GM12878 (cell line): ENCODE measurements at regions not wholly inside any gene's neighbourhood (a gene's known extent, or its start where the extent isn't known, plus 50 kb on each side); places are given as distances from the start of the nearest gene placed in this dataset.

ENCODE experiments used
- ATAC-seq: fragments of 200-7000 bp; cut with Tn5 transposase; 3 replicates; pipeline ENCODE4 v1.9.1; 2020; ENCODE audit warnings: mild to moderate bottlenecking, moderate library complexity
- BruUV-seq: library from RNA; stranded (reverse); fragments of 400-500 nt; replicated peaks from 2 replicates; lab custom pipeline; 2021; lab: Mats Ljungman, UMichigan
- CTCF ChIA-PET: fragments of 300-600 bp; sonication (Branson Sonifier 250); formaldehyde crosslinking; extraction: SDS; loops from one replicate; lab custom pipeline; 2021; ENCODE audit warnings: inconsistent platforms; lab: Yijun Ruan, JAX
- POLR2A ChIA-PET: fragments of 350-600 bp; formaldehyde crosslinking; extraction: SDS; loops from one replicate; lab custom pipeline; 2021; ENCODE audit warnings: inconsistent platforms; lab: Charles Lee
- RAD21 ChIA-PET: fragments of 300-600 bp; sonication (Branson Sonifier 250); formaldehyde crosslinking; loops from one replicate; lab custom pipeline; 2023; ENCODE audit warnings: antibody characterized with exemption; ENCODE audit not compliant: unreplicated experiment; lab: Charles Lee
- SMC1A ChIA-PET: fragments of 300-600 bp; sonication (Branson Sonifier 250); formaldehyde crosslinking; loops from one replicate; lab custom pipeline; 2023; ENCODE audit not compliant: unreplicated experiment, uncharacterized antibody; lab: Charles Lee
- DNase-seq: peaks from one replicate; pipeline ENCODE4 v3.0.0-alpha.2; 2011; ENCODE audit warnings: low read depth, low spot score
- FAIRE-seq: peaks from 3 replicates; lab custom pipeline; 2011; peaks lifted over from hg19 to GRCh38; lab: Jason Lieb, UNC
- H2AFZ ChIP-seq: 2 replicates; pipeline ENCODE4 v1.6.0; 2011; ENCODE audit warnings: low read depth, low read length, control low read depth; ENCODE audit not compliant: control insufficient read depth
- H3K27ac ChIP-seq: 2 replicates; pipeline ENCODE4 v1.5.1; 2011; ENCODE audit warnings: control low read depth; ENCODE audit not compliant: control insufficient read depth, insufficient read depth
- H3K27me3 ChIP-seq, 2 experiments: replicated peaks in 1 of 2; 2 replicates each; pipeline versions ENCODE4 v1.6.0 to v1.6.1; 2011; ENCODE audit warnings: low read length in 1 of 2; ENCODE audit not compliant: control insufficient read depth in 2 of 2, insufficient read depth in 2 of 2
- H3K36me3 ChIP-seq, 2 experiments: 2 replicates each; pipeline ENCODE4 v1.5.1; 2011; ENCODE audit warnings: low read length in 1 of 2; ENCODE audit not compliant: control insufficient read depth in 2 of 2, insufficient read depth in 2 of 2
- H3K4me1 ChIP-seq: 2 replicates; pipeline ENCODE4 v1.6.1; 2011; ENCODE audit warnings: mild to moderate bottlenecking, low read length, moderate library complexity, mixed read lengths; ENCODE audit not compliant: control insufficient read depth, insufficient read depth
- H3K4me2 ChIP-seq: 2 replicates; pipeline ENCODE4 v1.6.0; 2011; ENCODE audit warnings: control low read depth; ENCODE audit not compliant: control insufficient read depth, insufficient read depth
- H3K4me3 ChIP-seq: fragments of 200-600 bp; sonication (generic); 2 replicates; pipeline ENCODE4 v1.5.1; 2016
- H3K79me2 ChIP-seq: 2 replicates; pipeline ENCODE4 v1.6.0; 2011; ENCODE audit warnings: low read length; ENCODE audit not compliant: control insufficient read depth, insufficient read depth
- H3K9ac ChIP-seq: 2 replicates; pipeline ENCODE4 v1.8.0; 2011; ENCODE audit warnings: low read length, control low read depth, mixed read lengths; ENCODE audit not compliant: control insufficient read depth, insufficient read depth
- H3K9me3 ChIP-seq: replicated peaks from 3 replicates; pipeline ENCODE4 v1.5.1; 2011; ENCODE audit warnings: mild to moderate bottlenecking, low read length; ENCODE audit not compliant: control insufficient read depth, insufficient read depth
- H4K20me1 ChIP-seq: 2 replicates; pipeline ENCODE4 v1.6.0; 2011; ENCODE audit not compliant: control insufficient read depth, insufficient read depth
- BMI1 ChIP-seq: fragments of 450-650 bp; IDR thresholded peaks from 2 replicates; pipeline ENCODE4 v1.6.1; 2016; ENCODE audit warnings: mild to moderate bottlenecking, moderate library complexity, borderline replicate concordance
- CHD1 ChIP-seq: IDR thresholded peaks from 2 replicates; pipeline ENCODE4 v1.6.1; 2012; ENCODE audit warnings: low read depth, low read length, improper control_type of control experiment
- EED ChIP-seq: sonication (generic); IDR thresholded peaks from 2 replicates; pipeline ENCODE4 v1.6.1; 2016; ENCODE audit warnings: antibody characterized with exemption, low read depth
- EGR1 ChIP-seq, 2 experiments: IDR thresholded peaks; 1 replicate in 1 of 2; 2 replicates in 1 of 2; pipeline ENCODE4 v1.6.1; 2011 to 2012; ENCODE audit warnings: low read depth in 2 of 2, low read length in 2 of 2, borderline replicate concordance in 1 of 2, mild to moderate bottlenecking in 1 of 2, moderate library complexity in 1 of 2
- FOS ChIP-seq: IDR thresholded peaks from 3 replicates; pipeline ENCODE4 v1.6.1; 2011; ENCODE audit warnings: borderline replicate concordance; ENCODE audit not compliant: insufficient read length; ENCODE audit errors: extremely low read depth
- HSF1 ChIP-seq: fragments of 150-350 bp; IDR thresholded peaks from 2 replicates; pipeline ENCODE4 v1.6.1; 2014; ENCODE audit warnings: mild to moderate bottlenecking, low read depth, low read length
- KAT2A ChIP-seq: conservative IDR thresholded peaks from 2 replicates; pipeline ENCODE4 v1.6.1; 2011; ENCODE audit warnings: low read depth, low read length; ENCODE audit not compliant: control insufficient read depth
- MXI1 ChIP-seq: fragments of 150-350 bp; IDR thresholded peaks from 2 replicates; pipeline ENCODE4 v1.6.1; 2011; ENCODE audit warnings: low read depth, mild to moderate bottlenecking, inconsistent platforms, low read length, improper control_type of control experiment
- PKNOX1 ChIP-seq: fragments of 450-650 bp; IDR thresholded peaks from 2 replicates; pipeline ENCODE4 v1.6.1; 2016; ENCODE audit warnings: mild to moderate bottlenecking
- RUNX3 ChIP-seq: IDR thresholded peaks from 2 replicates; pipeline ENCODE4 v1.6.1; 2012; ENCODE audit warnings: low read length, inconsistent platforms
- SMAD1 ChIP-seq: fragments of 450-650 bp; IDR thresholded peaks from 2 replicates; pipeline ENCODE4 v1.6.1; 2018; ENCODE audit warnings: mild to moderate bottlenecking, low read depth; ENCODE audit not compliant: partially characterized antibody
- SRF ChIP-seq, 2 experiments: IDR thresholded peaks; 2 replicates each; pipeline ENCODE4 v1.6.1; 2011; ENCODE audit warnings: low read depth in 2 of 2, low read length in 2 of 2, mild to moderate bottlenecking in 1 of 2, moderate library complexity in 1 of 2
- WGBS: methylation state at CpG from one replicate; pipeline ENCODE4 v1.1.6; 2016; ENCODE audit warnings: low lambda C conversion rate; ENCODE audit not compliant: insufficient replicate concordance, insufficient coverage; ENCODE audit errors: missing lambda C conversion rate; 5-methylcytosine and 5-hydroxymethylcytosine counted together
- in situ Hi-C: fragments of 300-500 bp; cut with MboI; formaldehyde crosslinking; loops from 9 replicates; pipeline ENCODE4 v1.14.3; 2018; ENCODE audit warnings: mixed read lengths
- intact Hi-C: fragments of 100-400 bp; cut with micrococcal nuclease; formaldehyde crosslinking; loops from one replicate; pipeline ENCODE4 v1.14.2; 2022; ENCODE audit not compliant: unreplicated experiment
- TF ChIP-seq, protein P1 (sequence below): IDR thresholded peaks from 2 replicates; pipeline ENCODE4 v1.6.1; 2011; ENCODE audit warnings: borderline replicate concordance, low read depth, mild to moderate bottlenecking, moderate library complexity, low read length; ENCODE audit not compliant: insufficient read depth, poor library complexity, severe bottlenecking

GRCh38 chr15:88398011-88398410, 69.2 kb downstream of the MRPL46 start:
- intact Hi-C loops = no loop called here
- Histone ChIP-seq H3K9me3 (no peaks in the 10 kb centered on the region), H3K4me2 (no peak overlapping the region), H3K36me3 (no peaks in the 10 kb centered on the region), H2AFZ (no peak overlapping the region), H3K79me2 (no peaks in the 10 kb centered on the region), H3K9ac (no peak overlapping the region), H4K20me1 (no peaks in the 10 kb centered on the region), H3K27me3 (peaks cover 2 to 6% of the 10 kb centered on the region in 2 experiments; a peak in 2 of 4 replicates), H3K4me1 (no peaks in the 10 kb centered on the region), H3K4me3 (no peak overlapping the region), H3K27ac (no peak overlapping the region)
- ChIA-PET CTCF (no interaction called here), POLR2A (no interaction called here), SMC1A (no interaction called here), RAD21 (no interaction called here)
- TF ChIP-seq HSF1 (no peak), RUNX3 (no peak), EGR1 (IDR thresholded peaks at IDR 0.05; ENCODE audit: borderline replicate concordance in 1 of 2, low read depth in 2 of 2, low read length in 2 of 2) (no peak), BMI1 (no peak)
- FAIRE-seq = no peak
- 47% methylated on average over 1 of the region's 1 CpG for WGBS
- DNase-seq = no peak
- no TSS peak for BruUV-seq
- ATAC-seq = no peak
- in situ Hi-C loops = no loop called here

DNA sequence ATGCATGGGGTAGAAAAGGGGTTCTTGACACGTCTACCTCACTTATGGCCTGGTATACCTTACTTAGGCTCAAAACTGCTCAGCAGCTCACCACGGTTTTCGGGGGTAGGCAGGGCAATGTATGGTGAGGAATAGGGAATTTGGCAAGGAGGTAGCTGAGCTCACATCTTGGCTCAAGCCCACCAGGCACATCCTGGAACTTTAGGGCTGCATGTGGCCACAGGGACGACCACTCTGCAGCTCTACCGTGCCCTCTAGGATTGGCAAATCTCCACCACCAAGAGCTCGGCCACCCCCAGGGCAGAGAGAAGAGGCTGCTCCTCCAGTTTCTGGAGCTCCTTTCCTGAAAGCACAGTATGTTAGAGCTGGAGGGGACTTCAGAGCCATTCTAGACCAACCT, 69.7 kb downstream of the MRPL46 start:
- Histone ChIP-seq H2AFZ (no peak overlapping the region), H3K27me3 (peaks cover 2 to 6% of the 10 kb centered on the region in 2 experiments; a peak in 2 of 4 replicates), H3K9me3 (no peaks in the 10 kb centered on the region), H4K20me1 (no peaks in the 10 kb centered on the region), H3K27ac (no peak overlapping the region), H3K4me3 (no peak overlapping the region), H3K36me3 (no peaks in the 10 kb centered on the region), H3K79me2 (no peaks in the 10 kb centered on the region), H3K9ac (no peak overlapping the region), H3K4me2 (no peak overlapping the region), H3K4me1 (no peaks in the 10 kb centered on the region)
- DNase-seq (no peak), ATAC-seq (no peak), FAIRE-seq (no peak)
- in situ Hi-C loops = no loop called here
- ChIA-PET POLR2A (no interaction called here), RAD21 (no interaction called here), CTCF (no interaction called here), SMC1A (no interaction called here)
- TF ChIP-seq KAT2A = no peak
- TF ChIP-seq, protein P1, sequence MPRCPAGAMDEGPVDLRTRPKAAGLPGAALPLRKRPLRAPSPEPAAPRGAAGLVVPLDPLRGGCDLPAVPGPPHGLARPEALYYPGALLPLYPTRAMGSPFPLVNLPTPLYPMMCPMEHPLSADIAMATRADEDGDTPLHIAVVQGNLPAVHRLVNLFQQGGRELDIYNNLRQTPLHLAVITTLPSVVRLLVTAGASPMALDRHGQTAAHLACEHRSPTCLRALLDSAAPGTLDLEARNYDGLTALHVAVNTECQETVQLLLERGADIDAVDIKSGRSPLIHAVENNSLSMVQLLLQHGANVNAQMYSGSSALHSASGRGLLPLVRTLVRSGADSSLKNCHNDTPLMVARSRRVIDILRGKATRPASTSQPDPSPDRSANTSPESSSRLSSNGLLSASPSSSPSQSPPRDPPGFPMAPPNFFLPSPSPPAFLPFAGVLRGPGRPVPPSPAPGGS = no peak
- TF ChIP-seq MXI1 = no peak
- no peak for TF ChIP-seq EED
- no peak for TF ChIP-seq FOS
- TF ChIP-seq SRF (IDR thresholded peaks at IDR 0.05; ENCODE audit: low read depth in 2 of 2, low read length in 2 of 2) = no peak
- TF ChIP-seq PKNOX1 = no peak
- TF ChIP-seq EGR1 (IDR thresholded peaks at IDR 0.05; ENCODE audit: borderline replicate concordance in 1 of 2, low read depth in 2 of 2, low read length in 2 of 2) = no peak
- TF ChIP-seq CHD1 = no peak
- TF ChIP-seq SMAD1 = no peak
- intact Hi-C loops = no loop called here
- BruUV-seq = no TSS peak
- 31% methylated on average over 6 of the region's 6 CpGs for WGBS
